ENCODE measurements at regions not wholly inside any gene's neighbourhood (a gene's known extent, or its start where the extent isn't known, plus 50 kb on each side); places are given as distances from the start of the nearest gene placed in this dataset.
"Not testable (repeated sequence)": the region's sequence is repeated elsewhere in the genome, so short reads cannot be mapped to it uniquely, and the experiment has no call there.

GRCh38 chr6:84309336-84309735 lies 81.9 kb upstream of the CEP162 start:
- no peak for TF ChIP-seq CTCF (conservative IDR thresholded peaks at IDR 0.05; ENCODE audit: control insufficient read depth, insufficient read depth, low read depth, low read length)
- DNase-seq (ENCODE audit: low read depth), result peak; percentile 15
- H3K4me3 ChIP-seq (ENCODE audit: control insufficient read depth, low read depth, low read length), result no peak overlapping the region

GRCh38 chr6:84304881-84305280 lies 77.4 kb upstream of the CEP162 start:
- no peak overlapping the region for H3K4me3 ChIP-seq (ENCODE audit: control insufficient read depth, low read depth, low read length)
- no peak for TF ChIP-seq CTCF (conservative IDR thresholded peaks at IDR 0.05; ENCODE audit: control insufficient read depth, insufficient read depth, low read depth, low read length)
- no peak for DNase-seq (ENCODE audit: low read depth)

- DNase-seq (ENCODE audit: low read depth); H3K4me3 ChIP-seq (ENCODE audit: control insufficient read depth, low read depth, low read length): not testable (repeated sequence)
These were observed 63.6 kb upstream of the CEP162 start for GRCh38 chr6:84291033-84291432.

DNA sequence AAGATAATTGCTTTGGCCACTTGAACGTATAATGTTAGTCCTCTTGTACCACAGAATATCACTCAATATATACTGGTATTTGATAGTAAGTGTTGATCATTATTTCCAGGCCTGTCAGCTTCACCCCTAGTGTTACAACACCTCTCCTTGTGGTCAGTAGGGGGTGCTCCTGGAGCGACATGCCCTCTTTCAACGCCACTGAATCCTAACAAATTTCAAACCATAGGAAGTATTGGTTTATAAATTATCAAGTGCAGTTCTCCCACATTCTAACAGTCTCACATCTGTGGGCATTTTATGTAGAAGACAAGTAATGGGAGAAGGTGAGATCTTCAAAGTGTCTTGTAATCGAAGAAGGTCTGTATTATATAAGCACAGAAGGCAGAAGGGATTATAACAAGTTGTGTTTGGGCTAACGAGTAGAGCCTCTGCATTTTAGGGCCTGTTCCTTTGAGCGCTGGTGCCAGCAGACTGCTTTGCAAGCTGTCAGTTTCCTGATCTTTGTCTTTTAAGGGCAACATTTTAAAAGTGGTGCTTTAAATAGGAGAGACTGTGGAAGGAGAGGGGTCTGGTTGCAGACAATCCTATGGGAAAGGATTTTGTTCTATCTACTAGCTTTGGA lies 57.1 kb upstream of the CEP162 start:
- no peak overlapping the region for H3K4me3 ChIP-seq (ENCODE audit: control insufficient read depth, low read depth, low read length)
- peak; percentile 45 for TF ChIP-seq CTCF (conservative IDR thresholded peaks at IDR 0.05; ENCODE audit: control insufficient read depth, insufficient read depth, low read depth, low read length)
- DNase-seq (ENCODE audit: low read depth), result peak; percentile 19

- peak; percentile 52 for DNase-seq (ENCODE audit: low read depth)
- TF ChIP-seq CTCF (conservative IDR thresholded peaks at IDR 0.05; ENCODE audit: control insufficient read depth, insufficient read depth, low read depth, low read length), result no peak
- no peak overlapping the region for H3K4me3 ChIP-seq (ENCODE audit: control insufficient read depth, low read depth, low read length)
These were observed 55.1 kb upstream of the CEP162 start for GRCh38 chr6:84282550-84282949.

- no peak overlapping the region for H3K4me3 ChIP-seq (ENCODE audit: control insufficient read depth, low read depth, low read length)
- TF ChIP-seq CTCF (conservative IDR thresholded peaks at IDR 0.05; ENCODE audit: control insufficient read depth, insufficient read depth, low read depth, low read length), result no peak
- no peak for DNase-seq (ENCODE audit: low read depth)
These were observed 53.2 kb upstream of the CEP162 start for GRCh38 chr6:84280639-84281038.

GRCh38 chr6:84280030-84280429 lies 52.6 kb upstream of the CEP162 start:
- peak; percentile 92 for DNase-seq (ENCODE audit: low read depth)
- H3K4me3 ChIP-seq (ENCODE audit: control insufficient read depth, low read depth, low read length), result no peak overlapping the region
- no peak for TF ChIP-seq CTCF (conservative IDR thresholded peaks at IDR 0.05; ENCODE audit: control insufficient read depth, insufficient read depth, low read depth, low read length)

Data from fibroblast of mammary gland (primary cell).